Mucosa of rectum (tissue), 2 donors: ENCODE measurements at regions not wholly inside any gene's neighbourhood (a gene's known extent, or its start where the extent isn't known, plus 50 kb on each side); places are given as distances from the start of the nearest gene placed in this dataset.

Experiments
- H3K27ac ChIP-seq, 2 donors: one replicate each; pipeline ENCODE4 v1.7.0; 2013; ENCODE audit warnings: inconsistent platforms in 2 of 2, low read depth in 2 of 2, low read length in 2 of 2
- H3K27me3 ChIP-seq, 2 donors: one replicate each; pipeline ENCODE4 v1.7.0; 2013; ENCODE audit warnings: low read length in 2 of 2; ENCODE audit not compliant: control insufficient read depth in 2 of 2, insufficient read depth in 2 of 2
- H3K36me3 ChIP-seq, 2 donors: one replicate each; pipeline ENCODE4 v1.7.0; 2013; ENCODE audit warnings: low read length in 2 of 2; ENCODE audit not compliant: control insufficient read depth in 2 of 2, insufficient read depth in 2 of 2
- H3K4me1 ChIP-seq, 2 donors: one replicate each; pipeline ENCODE4 v1.7.0; 2013; ENCODE audit warnings: low read length in 2 of 2, mild to moderate bottlenecking in 1 of 2; ENCODE audit not compliant: control insufficient read depth in 2 of 2, insufficient read depth in 2 of 2
- H3K4me3 ChIP-seq, 2 donors: one replicate each; pipeline ENCODE4 v1.7.0; 2013; ENCODE audit warnings: low read length in 2 of 2
- H3K9ac ChIP-seq, 2 donors: one replicate each; pipeline ENCODE4 v1.7.0; 2013; ENCODE audit warnings: low read length in 2 of 2, low read depth in 1 of 2, mild to moderate bottlenecking in 1 of 2
- H3K9me3 ChIP-seq, 2 donors: one replicate each; pipeline ENCODE4 v1.7.0; 2013; ENCODE audit warnings: low read length in 2 of 2; ENCODE audit not compliant: control insufficient read depth in 2 of 2
- donor health status: healthy.
- donor health status: Normal muscosa, but diverticular disease.

DNA sequence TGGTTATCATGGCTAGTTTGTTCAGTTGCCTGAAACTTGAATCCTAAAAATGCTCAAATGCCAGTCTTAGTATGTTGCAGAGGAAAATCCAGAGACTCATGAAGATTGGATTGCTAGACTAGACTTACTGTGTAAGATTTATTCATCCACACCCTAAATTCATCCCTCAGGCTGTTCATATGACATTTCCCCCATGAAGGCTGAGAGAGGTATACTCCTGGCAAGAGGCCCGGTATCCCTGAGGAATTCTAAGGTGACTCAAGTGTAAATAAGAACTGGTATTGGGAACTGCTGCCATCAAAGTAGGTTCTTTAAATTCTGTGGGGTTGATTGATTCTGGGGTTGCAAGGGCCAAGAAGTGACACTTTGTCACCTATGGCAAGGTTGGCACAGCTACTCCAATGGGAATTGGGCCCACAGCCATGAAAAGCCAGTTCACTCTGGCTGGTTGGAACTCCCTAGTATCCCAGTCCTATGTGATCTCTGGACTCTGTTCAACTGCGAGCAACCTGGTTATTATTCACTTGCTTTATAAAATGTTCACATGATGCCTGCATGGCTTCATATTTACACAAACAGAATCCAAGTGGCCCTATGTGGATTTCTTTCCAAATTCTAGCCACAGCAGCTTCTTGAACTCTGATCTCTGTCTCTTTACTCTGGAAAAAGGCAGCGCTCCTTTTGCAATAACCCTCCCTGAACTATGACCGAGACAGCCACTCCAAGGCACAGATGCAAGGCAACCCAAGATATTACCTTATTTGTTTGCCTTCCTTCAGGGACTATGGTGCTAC, 429.1 kb downstream of the CBLN2 start:
- no peaks in the 10 kb centered on the region for H3K27me3 ChIP-seq
- no peaks in the 10 kb centered on the region for H3K9me3 ChIP-seq
- no peaks in the 10 kb centered on the region for H3K36me3 ChIP-seq
- H3K4me1 ChIP-seq = no peaks in the 10 kb centered on the region
- H3K4me3 ChIP-seq = no peak overlapping the region
- no peak overlapping the region for H3K27ac ChIP-seq
- H3K9ac ChIP-seq = no peak overlapping the region

DNA sequence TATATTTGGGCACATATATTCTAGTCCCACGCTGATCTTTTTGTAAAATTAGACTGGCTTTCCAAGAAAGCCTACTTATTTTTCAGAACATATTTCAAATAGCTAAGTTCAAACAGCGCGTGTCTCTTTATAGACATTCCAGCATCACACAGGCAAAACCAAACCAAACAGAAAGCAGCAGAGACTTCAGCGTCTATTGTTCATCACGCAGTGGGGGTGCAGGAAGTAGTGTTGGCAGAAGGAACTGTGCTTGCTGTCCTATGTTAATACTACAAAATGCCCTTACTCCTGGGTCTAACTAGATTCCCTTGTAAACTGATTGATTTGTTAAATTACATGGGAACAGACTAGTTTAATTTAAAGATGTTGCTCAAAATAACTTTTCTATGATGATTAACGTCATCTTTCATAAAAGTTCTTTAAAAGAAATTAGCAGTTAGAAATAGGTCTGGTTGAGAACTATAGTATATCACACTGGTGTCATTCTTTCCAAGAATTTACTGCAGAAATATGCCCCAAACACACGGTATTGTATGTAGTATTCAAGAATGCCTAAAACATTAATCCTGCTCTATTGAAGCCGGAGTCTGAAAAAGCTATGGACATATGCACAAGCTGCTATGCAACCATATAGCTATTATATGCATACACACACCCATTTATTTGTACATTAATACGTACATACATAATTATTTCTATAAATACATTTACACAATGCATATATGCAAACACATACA, 436.3 kb downstream of the CBLN2 start:
- no peak overlapping the region for H3K9ac ChIP-seq
- H3K9me3 ChIP-seq = no peaks in the 10 kb centered on the region
- H3K27ac ChIP-seq = no peak overlapping the region
- H3K27me3 ChIP-seq = no peaks in the 10 kb centered on the region
- H3K4me1 ChIP-seq = no peaks in the 10 kb centered on the region
- no peaks in the 10 kb centered on the region for H3K36me3 ChIP-seq
- H3K4me3 ChIP-seq = no peak overlapping the region

DNA sequence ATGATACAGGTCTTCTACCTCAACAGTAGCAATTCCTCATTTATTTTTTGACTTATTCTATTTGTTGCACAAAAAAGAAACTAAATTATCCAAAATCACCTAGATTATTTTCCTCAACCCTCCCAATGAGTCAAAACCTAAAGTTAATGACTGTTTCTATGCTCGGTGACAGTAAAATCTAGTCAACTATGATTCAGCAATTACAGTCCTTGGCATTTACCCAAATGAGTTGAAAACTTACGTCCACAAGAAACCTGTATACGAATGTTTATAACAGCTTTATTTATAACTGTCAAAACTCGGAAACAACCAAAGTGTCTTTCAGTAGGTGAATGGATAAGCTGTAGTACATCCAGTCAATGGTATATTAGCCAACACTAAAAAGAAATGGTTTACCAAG, 439.3 kb downstream of the CBLN2 start:
- Histone ChIP-seq H3K9me3 (no peaks in the 10 kb centered on the region), H3K9ac (no peak overlapping the region), H3K36me3 (no peaks in the 10 kb centered on the region), H3K4me3 (no peak overlapping the region), H3K4me1 (no peaks in the 10 kb centered on the region), H3K27me3 (no peaks in the 10 kb centered on the region), H3K27ac (no peak overlapping the region)

DNA sequence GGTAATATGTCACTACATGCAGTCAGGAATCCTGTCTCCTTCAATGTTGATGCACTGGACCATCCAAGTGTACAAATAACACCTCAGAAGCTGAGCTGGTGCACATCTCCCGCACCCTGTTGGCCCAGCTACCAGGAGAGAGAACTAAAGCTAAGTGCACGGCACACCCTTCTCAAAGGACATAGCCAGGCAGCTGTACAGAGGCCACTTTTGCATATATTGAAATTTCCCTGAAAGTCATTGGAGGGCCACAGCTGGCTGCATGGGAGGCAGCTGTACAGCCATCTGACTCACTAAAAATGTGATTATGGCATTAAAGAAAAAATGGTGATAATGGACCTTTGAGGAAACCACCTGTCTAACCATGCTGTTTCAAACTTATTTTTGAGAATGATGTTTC, 441.7 kb downstream of the CBLN2 start:
- Histone ChIP-seq H3K36me3 (no peaks in the 10 kb centered on the region), H3K27ac (no peak overlapping the region), H3K27me3 (no peaks in the 10 kb centered on the region), H3K4me1 (no peaks in the 10 kb centered on the region), H3K4me3 (no peak overlapping the region), H3K9me3 (no peaks in the 10 kb centered on the region), H3K9ac (no peak overlapping the region)

DNA sequence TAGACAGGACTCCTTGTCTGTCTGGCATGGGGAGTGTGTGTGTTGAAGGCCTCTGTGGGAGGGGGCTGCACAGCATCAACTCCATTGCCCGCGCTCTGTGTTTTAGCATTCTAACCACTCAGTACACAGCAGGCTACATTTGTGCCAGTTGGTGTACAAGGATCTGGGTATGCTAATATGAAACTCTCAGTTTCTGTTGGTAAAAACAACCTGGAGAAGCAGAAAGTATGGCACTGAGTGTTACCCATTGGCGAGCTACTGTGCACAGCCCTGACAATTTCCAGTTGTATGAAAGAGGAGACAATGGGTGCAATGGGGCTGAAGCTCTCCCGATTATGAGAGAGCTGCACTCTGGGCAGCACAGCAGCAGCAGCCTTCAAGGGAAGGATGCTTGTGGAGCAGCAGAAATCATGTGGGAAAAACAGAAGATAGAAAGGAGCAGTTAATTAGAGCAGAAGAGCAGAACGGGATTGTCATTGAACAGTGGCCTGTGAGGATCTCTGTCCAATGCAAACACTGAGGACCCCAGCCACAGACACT, 443.6 kb downstream of the CBLN2 start:
- Histone ChIP-seq H3K36me3 (no peaks in the 10 kb centered on the region), H3K27me3 (no peaks in the 10 kb centered on the region), H3K27ac (no peak overlapping the region), H3K4me3 (no peak overlapping the region), H3K4me1 (no peaks in the 10 kb centered on the region), H3K9ac (no peak overlapping the region), H3K9me3 (no peaks in the 10 kb centered on the region)

DNA sequence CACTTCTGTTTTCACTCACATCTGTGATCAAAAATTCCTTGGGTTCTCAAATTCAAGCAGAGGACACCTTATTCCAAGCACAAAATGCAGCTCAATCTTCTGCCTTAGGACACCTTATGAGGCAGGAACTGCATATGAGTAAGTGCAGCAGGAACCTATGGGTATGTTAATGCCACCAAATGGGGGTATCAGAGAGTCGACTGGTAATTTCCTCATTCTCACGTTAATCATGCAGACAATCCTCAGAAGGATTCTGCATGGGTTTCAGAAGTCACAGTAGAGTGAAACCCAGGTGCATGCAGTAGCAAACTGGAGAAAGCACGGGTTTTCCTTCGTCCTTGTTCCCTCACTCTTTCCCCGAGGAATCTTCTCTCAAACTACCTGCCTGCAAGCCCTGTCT, 452.8 kb downstream of the CBLN2 start:
- Histone ChIP-seq H3K9me3 (no peaks in the 10 kb centered on the region), H3K27ac (no peak overlapping the region), H3K36me3 (no peaks in the 10 kb centered on the region), H3K27me3 (no peaks in the 10 kb centered on the region), H3K4me3 (no peak overlapping the region), H3K4me1 (no peaks in the 10 kb centered on the region), H3K9ac (no peak overlapping the region)

DNA sequence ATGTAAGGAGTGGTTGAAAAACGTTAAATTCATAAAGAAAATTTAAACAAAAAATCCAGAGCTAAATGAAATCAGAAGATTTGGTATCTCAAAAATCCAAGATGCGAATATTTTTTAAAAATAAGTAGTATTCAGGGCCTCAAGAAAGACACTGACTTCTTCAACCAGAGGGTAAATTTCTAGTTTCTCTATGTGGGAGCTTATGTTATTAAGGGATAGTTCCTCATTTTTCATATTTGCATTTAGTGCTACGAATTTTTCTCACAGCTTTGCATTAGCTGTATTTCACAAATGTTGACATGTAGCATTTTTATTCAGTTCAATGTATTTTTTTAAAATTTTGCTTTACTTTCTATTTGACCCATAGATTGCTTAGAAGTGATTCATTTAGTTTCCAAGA, 454.7 kb downstream of the CBLN2 start:
- H3K27me3 ChIP-seq = no peaks in the 10 kb centered on the region
- H3K4me3 ChIP-seq = no peak overlapping the region
- no peaks in the 10 kb centered on the region for H3K36me3 ChIP-seq
- no peaks in the 10 kb centered on the region for H3K9me3 ChIP-seq
- H3K9ac ChIP-seq = no peak overlapping the region
- H3K4me1 ChIP-seq = no peaks in the 10 kb centered on the region
- H3K27ac ChIP-seq = no peak overlapping the region

DNA sequence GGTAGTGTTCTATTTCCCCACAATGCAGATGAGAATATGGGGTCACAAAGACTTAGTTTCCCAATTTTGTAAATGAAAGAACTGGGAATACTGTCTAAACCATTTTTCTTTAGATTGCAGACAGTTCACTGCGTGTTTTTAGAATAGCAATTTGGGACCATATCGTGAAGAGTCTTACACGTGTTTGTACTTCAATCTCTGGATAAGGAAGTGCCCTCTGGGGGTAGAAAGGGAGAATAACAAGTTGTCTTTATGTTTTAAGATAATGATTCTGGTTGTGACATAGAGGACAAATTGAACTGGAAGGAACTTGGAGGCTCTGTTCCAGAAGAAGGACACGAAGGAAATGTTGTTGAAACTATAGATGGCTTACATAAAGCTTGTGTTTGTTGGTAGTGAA, 457.7 kb downstream of the CBLN2 start:
- H3K9me3 ChIP-seq = no peaks in the 10 kb centered on the region
- H3K4me3 ChIP-seq = no peak overlapping the region
- H3K27ac ChIP-seq = no peak overlapping the region
- no peaks in the 10 kb centered on the region for H3K27me3 ChIP-seq
- no peaks in the 10 kb centered on the region for H3K36me3 ChIP-seq
- no peaks in the 10 kb centered on the region for H3K4me1 ChIP-seq
- H3K9ac ChIP-seq = no peak overlapping the region

DNA sequence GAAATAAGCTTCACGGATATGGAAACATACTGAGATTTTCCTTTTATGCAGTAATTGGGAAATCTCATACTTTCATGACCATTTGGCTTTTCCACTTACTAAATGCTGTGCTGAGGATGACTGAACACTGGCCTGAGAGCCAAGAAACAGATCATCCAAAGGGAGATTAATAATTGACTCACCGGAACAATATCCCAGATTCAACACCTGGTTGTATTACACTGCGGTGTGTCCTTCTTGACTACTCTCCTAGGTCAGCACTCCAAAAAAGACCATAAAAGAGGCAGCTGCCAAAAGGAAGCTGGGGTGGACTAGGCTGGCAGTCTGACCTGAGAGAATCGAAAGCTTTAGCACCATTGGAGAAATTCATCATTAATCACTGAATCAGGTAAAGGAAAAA, 469.1 kb downstream of the CBLN2 start:
- no peak overlapping the region for H3K4me3 ChIP-seq
- no peak overlapping the region for H3K9ac ChIP-seq
- H3K27ac ChIP-seq = no peak overlapping the region
- no peaks in the 10 kb centered on the region for H3K4me1 ChIP-seq
- no peaks in the 10 kb centered on the region for H3K9me3 ChIP-seq
- no peaks in the 10 kb centered on the region for H3K27me3 ChIP-seq
- no peaks in the 10 kb centered on the region for H3K36me3 ChIP-seq

DNA sequence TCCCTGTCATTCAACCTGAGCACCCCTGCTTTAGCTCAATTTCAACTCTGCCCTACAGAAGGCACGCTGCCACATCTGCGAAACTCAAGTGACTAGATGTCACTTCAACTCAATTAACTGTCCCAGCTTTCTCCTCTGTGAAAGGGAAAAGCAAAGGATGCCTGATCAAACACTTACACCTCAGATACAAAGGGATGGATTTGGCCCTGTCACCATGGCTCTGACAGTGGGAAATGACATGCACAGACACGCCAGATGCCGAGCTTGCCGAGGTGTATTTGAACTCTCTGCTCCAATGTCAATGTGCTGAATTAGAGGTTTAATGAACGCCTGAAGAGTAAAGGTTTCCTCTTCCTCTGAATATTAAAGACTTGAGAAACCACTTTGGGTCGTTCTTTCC, 481.1 kb downstream of the CBLN2 start:
- Histone ChIP-seq H3K27ac (no peak overlapping the region), H3K9me3 (no peaks in the 10 kb centered on the region), H3K9ac (no peak overlapping the region), H3K36me3 (no peaks in the 10 kb centered on the region), H3K4me3 (no peak overlapping the region), H3K4me1 (no peaks in the 10 kb centered on the region), H3K27me3 (no peaks in the 10 kb centered on the region)
